H54 (cell line): ENCODE measurements at regions not wholly inside any gene's neighbourhood (a gene's known extent, or its start where the extent isn't known, plus 50 kb on each side); places are given as distances from the start of the nearest gene placed in this dataset.

Experiments
- DNase-seq: peaks from one replicate; pipeline ENCODE4 v3.0.0; 2011; ENCODE audit warnings: low spot score, mixed read lengths; ENCODE audit not compliant: insufficient read length
- FAIRE-seq: peaks from 3 replicates; lab custom pipeline; 2011; peaks lifted over from hg19 to GRCh38; lab: Jason Lieb, UNC
- POLR2A ChIP-seq: IDR thresholded peaks from 2 replicates; pipeline ENCODE4 v1.6.1; 2011; ENCODE audit warnings: low read depth, mild to moderate bottlenecking, low read length

- no peak for DNase-seq
- no peak for TF ChIP-seq POLR2A
- FAIRE-seq = no peak
These were observed 181.9 kb downstream of the FAT3 start for GRCh38 chr11:92406472-92406871.

- TF ChIP-seq POLR2A = no peak
- no peak for FAIRE-seq
- no peak for DNase-seq
These were observed 184.7 kb downstream of the FAT3 start for GRCh38 chr11:92409355-92409754.

GRCh38 chr11:92409956-92410355 lies 185.3 kb downstream of the FAT3 start:
- no peak for TF ChIP-seq POLR2A
- no peak for DNase-seq
- FAIRE-seq = no peak

GRCh38 chr11:92410526-92410925 lies 185.9 kb downstream of the FAT3 start:
- no peak for TF ChIP-seq POLR2A
- DNase-seq = no peak
- no peak for FAIRE-seq

GRCh38 chr11:92411431-92411830 lies 186.8 kb downstream of the FAT3 start:
- no peak for TF ChIP-seq POLR2A
- DNase-seq (no peak), FAIRE-seq (no peak)

GRCh38 chr11:92413757-92414513 lies 189.3 kb downstream of the FAT3 start:
- no peak for TF ChIP-seq POLR2A
- FAIRE-seq = no peak
- no peak for DNase-seq

GRCh38 chr11:92416971-92417725 lies 192.5 kb downstream of the FAT3 start:
- no peak for TF ChIP-seq POLR2A
- DNase-seq = no peak
- no peak for FAIRE-seq

- no peak for FAIRE-seq
- TF ChIP-seq POLR2A = no peak
These were observed 198.8 kb downstream of the FAT3 start for GRCh38 chr11:92423115-92424034.

GRCh38 chr11:92424281-92424680 lies 199.7 kb downstream of the FAT3 start:
- no peak for TF ChIP-seq POLR2A
- FAIRE-seq (no peak), DNase-seq (no peak)

More at GRCh38 chr11:92423115-92424034, 198.8 kb downstream of the FAT3 start:
- no peak for DNase-seq

- DNase-seq (no peak), FAIRE-seq (no peak)
- TF ChIP-seq POLR2A = no peak
These were observed 200.5 kb downstream of the FAT3 start for GRCh38 chr11:92425127-92425526.

- no peak for DNase-seq
- no peak for FAIRE-seq
- no peak for TF ChIP-seq POLR2A
These were observed 207.9 kb downstream of the FAT3 start for GRCh38 chr11:92432515-92432914.

- no peak for TF ChIP-seq POLR2A
- no peak for DNase-seq
- FAIRE-seq = no peak
These were observed 211.7 kb downstream of the FAT3 start for GRCh38 chr11:92436034-92436920.

GRCh38 chr11:92439133-92439532 lies 214.5 kb downstream of the FAT3 start:
- no peak for TF ChIP-seq POLR2A
- DNase-seq (no peak), FAIRE-seq (no peak)
